RWPE1 (cell line): ENCODE measurements at regions not wholly inside any gene's neighbourhood (a gene's known extent, or its start where the extent isn't known, plus 50 kb on each side); places are given as distances from the start of the nearest gene placed in this dataset.
"Not testable (repeated sequence)": the region's sequence is repeated elsewhere in the genome, so short reads cannot be mapped to it uniquely, and the experiment has no call there.

Source experiments
- CTCF ChIA-PET: fragments of 350-600 bp; sonication (Branson Sonifier 250); formaldehyde crosslinking; extraction: SDS; loops from one replicate; lab custom pipeline; 2021; lab: Yijun Ruan, JAX
- POLR2A ChIA-PET: fragments of 400-600 bp; formaldehyde crosslinking; extraction: SDS; loops from one replicate; lab custom pipeline; 2020; ENCODE audit warnings: antibody characterized with exemption; ENCODE audit not compliant: low non-redundant PET; lab: Yijun Ruan, JAX
- DNase-seq: peaks from one replicate; pipeline ENCODE4 v3.0.0; 2012; ENCODE audit warnings: low spot score
- H3K27ac ChIP-seq: fragments of 450-650 bp; 2 replicates; pipeline ENCODE4 v1.5.1; 2017
- CTCF ChIP-seq: fragments of 450-650 bp; conservative IDR thresholded peaks from 2 replicates; pipeline ENCODE4 v1.5.1; 2017; ENCODE audit warnings: low read depth, mild to moderate bottlenecking

GRCh38 chr2:219743548-219743947, 116.1 kb downstream of the SLC4A3 start:
- no peak for TF ChIP-seq CTCF
- no peak for DNase-seq
- CTCF ChIA-PET: interaction anchor here (1.4 to 1.5 kb wide), 2 partner anchors 410 to 1830 kb away, joined by 4 read pairs; no protein-coding TSS in a partner anchor
- POLR2A ChIA-PET: no interaction called here
- H3K27ac ChIP-seq: no peak overlapping the region

GRCh38 chr2:219744066-219744465, 116.6 kb downstream of the SLC4A3 start:
- ChIA-PET POLR2A (no interaction called here), CTCF (interaction anchor here (0.7 to 1.5 kb wide), 3 partner anchors 96 to 1830 kb away, joined by 3 to 4 read pairs (median 4); no protein-coding TSS in a partner anchor)
- no peak overlapping the region for H3K27ac ChIP-seq
- no peak for DNase-seq
- TF ChIP-seq CTCF: no peak

- TF ChIP-seq CTCF: no peak
- no peak overlapping the region for H3K27ac ChIP-seq
- ChIA-PET POLR2A (no interaction called here), CTCF (interaction anchor here (0.7 kb wide), 1 partner anchor 95 kb away, joined by 3 read pairs; no protein-coding TSS in a partner anchor)
- DNase-seq: no peak
These were observed 117.2 kb downstream of the SLC4A3 start for GRCh38 chr2:219744600-219744999.

GRCh38 chr2:219747637-219748036, 120.2 kb downstream of the SLC4A3 start:
- ChIA-PET POLR2A (no interaction called here), CTCF (no interaction called here)
- no peak for DNase-seq

GRCh38 chr2:219748671-219749570, 121.5 kb downstream of the SLC4A3 start:
- no peak for DNase-seq
- no peak for TF ChIP-seq CTCF
- ChIA-PET CTCF (interaction anchor here (0.6 kb wide), 1 partner anchor 187 kb away, joined by 3 read pairs; no protein-coding TSS in a partner anchor), POLR2A (no interaction called here)
- H3K27ac ChIP-seq: no peak overlapping the region

More at GRCh38 chr2:219747637-219748036, 120.2 kb downstream of the SLC4A3 start:
- no peak overlapping the region for H3K27ac ChIP-seq
- TF ChIP-seq CTCF: no peak

- DNase-seq, CTCF ChIA-PET, H3K27ac ChIP-seq, POLR2A ChIA-PET: not testable (repeated sequence)
These were observed 123.7 kb downstream of the SLC4A3 start for GRCh38 chr2:219751121-219751520.

GRCh38 chr2:219752726-219753125, 125.3 kb downstream of the SLC4A3 start:
- POLR2A ChIA-PET: no interaction called here
- TF ChIP-seq CTCF: no peak
- no peak overlapping the region for H3K27ac ChIP-seq
- CTCF ChIA-PET: no interaction called here
- no peak for DNase-seq
